DOHH2 (cell line): ENCODE measurements at regions not wholly inside any gene's neighbourhood (a gene's known extent, or its start where the extent isn't known, plus 50 kb on each side); places are given as distances from the start of the nearest gene placed in this dataset.

Experiments used
- H3F3A ChIP-seq: fragments of 200-600 bp; sonication (generic), shearing (Covaris generic); 2 replicates; pipeline ENCODE4 v1.6.0; 2016; ENCODE audit warnings: antibody characterized with exemption, mild to moderate bottlenecking; ENCODE audit not compliant: control insufficient read depth, insufficient read depth
- H3K27ac ChIP-seq: fragments of 200-600 bp; sonication (generic); 2 replicates; pipeline ENCODE4 v1.5.1; 2014; ENCODE audit warnings: low read depth, mild to moderate bottlenecking, low read length, moderate library complexity
- H3K27me3 ChIP-seq: fragments of 200-600 bp; sonication (generic); 2 replicates; pipeline ENCODE4 v1.6.1; 2014; ENCODE audit warnings: mild to moderate bottlenecking, low read length, mixed read lengths; ENCODE audit not compliant: control insufficient read depth
- H3K36me3 ChIP-seq: fragments of 200-600 bp; sonication (generic); 2 replicates; pipeline ENCODE4 v1.6.1; 2014; ENCODE audit warnings: mild to moderate bottlenecking, low read length, moderate library complexity, mixed read lengths; ENCODE audit not compliant: control insufficient read depth
- H3K4me1 ChIP-seq: fragments of 200-600 bp; sonication (generic); 2 replicates; pipeline ENCODE4 v1.6.1; 2014; ENCODE audit warnings: mild to moderate bottlenecking, low read length, mixed read lengths; ENCODE audit not compliant: control insufficient read depth
- H3K4me2 ChIP-seq: fragments of 200-600 bp; sonication (generic); 2 replicates; pipeline ENCODE4 v1.6.0; 2014; ENCODE audit warnings: mild to moderate bottlenecking, low read length, moderate library complexity
- H3K4me3 ChIP-seq: fragments of 200-600 bp; sonication (generic); 2 replicates; pipeline ENCODE4 v1.5.1; 2014; ENCODE audit warnings: mild to moderate bottlenecking, low read length, mixed read lengths
- H3K79me2 ChIP-seq: fragments of 200-600 bp; sonication (generic); 2 replicates; pipeline ENCODE4 v1.6.1; 2014; ENCODE audit warnings: mild to moderate bottlenecking, low read length, mixed read lengths; ENCODE audit not compliant: control insufficient read depth
- H3K9me2 ChIP-seq: fragments of 200-600 bp; sonication (generic); replicated peaks from 2 replicates; pipeline ENCODE4 v1.6.1; 2014; ENCODE audit warnings: mild to moderate bottlenecking, low read length, mixed read lengths; ENCODE audit not compliant: control insufficient read depth
- H3K9me3 ChIP-seq: fragments of 200-600 bp; sonication (generic); 2 replicates; pipeline ENCODE4 v1.6.1; 2014; ENCODE audit warnings: antibody characterized with exemption, low read length, mixed read lengths; ENCODE audit not compliant: control insufficient read depth, insufficient read depth
- H4K20me1 ChIP-seq: fragments of 200-600 bp; sonication (generic); 2 replicates; pipeline ENCODE4 v1.6.0; 2014; ENCODE audit warnings: low read depth, mild to moderate bottlenecking, antibody characterized with exemption, low read length, moderate library complexity; ENCODE audit not compliant: control insufficient read depth, insufficient read depth
- CTCF ChIP-seq: fragments of 200-600 bp; sonication (generic); IDR thresholded peaks from one replicate; pipeline ENCODE4 v1.5.1; 2014; ENCODE audit warnings: antibody characterized with exemption, mild to moderate bottlenecking, low read depth, low read length; ENCODE audit not compliant: poor library complexity, severe bottlenecking
- EZH2phosphoT487 ChIP-seq: fragments of 200-600 bp; sonication (generic); IDR thresholded peaks from 2 replicates; pipeline ENCODE4 v1.6.1; 2017; ENCODE audit warnings: borderline replicate concordance, mild to moderate bottlenecking, antibody characterized with exemption, low read length, moderate library complexity, mixed read lengths

- Histone ChIP-seq H3K4me3 (no peak overlapping the region), H3K27me3 (no peaks in the 10 kb centered on the region), H3K9me2 (no peaks in the 10 kb centered on the region), H3K4me1 (no peaks in the 10 kb centered on the region), H3K79me2 (no peaks in the 10 kb centered on the region), H3K27ac (no peak overlapping the region), H3F3A (no peaks in the 10 kb centered on the region), H3K4me2 (no peak overlapping the region), H3K36me3 (no peaks in the 10 kb centered on the region), H4K20me1 (no peaks in the 10 kb centered on the region), H3K9me3 (no peaks in the 10 kb centered on the region)
- TF ChIP-seq CTCF: no peak
- no peak for TF ChIP-seq EZH2phosphoT487
Observed at GRCh38 chr22:33971561-33971961, 51.3 kb upstream of the LARGE1 start.

- H3F3A ChIP-seq: no peaks in the 10 kb centered on the region
- H3K27ac ChIP-seq: no peak overlapping the region
- no peak overlapping the region for H3K4me3 ChIP-seq
- no peak overlapping the region for H3K4me2 ChIP-seq
- no peak for TF ChIP-seq CTCF
- no peak for TF ChIP-seq EZH2phosphoT487
- H4K20me1 ChIP-seq: no peaks in the 10 kb centered on the region
- H3K9me2 ChIP-seq: no peaks in the 10 kb centered on the region
- H3K36me3 ChIP-seq: no peaks in the 10 kb centered on the region
- no peaks in the 10 kb centered on the region for H3K27me3 ChIP-seq
- no peaks in the 10 kb centered on the region for H3K79me2 ChIP-seq
- H3K4me1 ChIP-seq: no peaks in the 10 kb centered on the region
- H3K9me3 ChIP-seq: no peaks in the 10 kb centered on the region
Observed at GRCh38 chr22:33975841-33976240, 55.6 kb upstream of the LARGE1 start.

- Histone ChIP-seq H3K9me2 (no peaks in the 10 kb centered on the region), H3K9me3 (no peaks in the 10 kb centered on the region), H3K36me3 (no peaks in the 10 kb centered on the region), H3F3A (no peaks in the 10 kb centered on the region), H4K20me1 (no peaks in the 10 kb centered on the region), H3K4me1 (no peaks in the 10 kb centered on the region), H3K27me3 (no peaks in the 10 kb centered on the region), H3K27ac (no peak overlapping the region), H3K4me3 (no peak overlapping the region), H3K79me2 (no peaks in the 10 kb centered on the region), H3K4me2 (no peak overlapping the region)
- TF ChIP-seq EZH2phosphoT487: no peak
- no peak for TF ChIP-seq CTCF
Observed at GRCh38 chr22:33983558-33983957, 63.3 kb upstream of the LARGE1 start.

GRCh38 chr22:33984211-33984610 is 63.9 kb upstream of the LARGE1 start:
- TF ChIP-seq CTCF (no peak), EZH2phosphoT487 (no peak)
- Histone ChIP-seq H3K27ac (no peak overlapping the region), H3K27me3 (no peaks in the 10 kb centered on the region), H3K79me2 (no peaks in the 10 kb centered on the region), H3F3A (no peaks in the 10 kb centered on the region), H3K9me3 (no peaks in the 10 kb centered on the region), H4K20me1 (no peaks in the 10 kb centered on the region), H3K36me3 (no peaks in the 10 kb centered on the region), H3K9me2 (no peaks in the 10 kb centered on the region), H3K4me3 (no peak overlapping the region), H3K4me1 (no peaks in the 10 kb centered on the region), H3K4me2 (no peak overlapping the region)
